PC-9 (cell line): ENCODE measurements at regions not wholly inside any gene's neighbourhood (a gene's known extent, or its start where the extent isn't known, plus 50 kb on each side); places are given as distances from the start of the nearest gene placed in this dataset.
"Not testable (repeated sequence)": the region's sequence is repeated elsewhere in the genome, so short reads cannot be mapped to it uniquely, and the experiment has no call there.

Experiments
- BruUV-seq: library from RNA; stranded (reverse); fragments of 400-500 nt; replicated peaks from 2 replicates; lab custom pipeline; 2021; lab: Mats Ljungman, UMichigan
- CTCF ChIA-PET: fragments of 300-600 bp; sonication (Branson Sonifier 250); formaldehyde crosslinking; loops from one replicate; lab custom pipeline; 2022; ENCODE audit warnings: antibody characterized with exemption; lab: Charles Lee
- POLR2A ChIA-PET: fragments of 300-600 bp; sonication (Branson Sonifier 250); formaldehyde crosslinking; loops from one replicate; lab custom pipeline; 2022; ENCODE audit warnings: antibody characterized with exemption; ENCODE audit not compliant: unreplicated experiment; lab: Charles Lee
- DNase-seq, 2 experiments: peaks; one replicate each; pipeline versions ENCODE4 v3.0.0 to v3.0.0-alpha.2; 2015 to 2022; ENCODE audit warnings: mixed read lengths in 1 of 2
- H2AFZ ChIP-seq: fragments of 200-600 bp; sonication (generic); 2 replicates; pipeline ENCODE4 v1.8.1; 2017; ENCODE audit warnings: antibody characterized with exemption
- H3F3A ChIP-seq: fragments of 200-600 bp; sonication (generic); 2 replicates; pipeline ENCODE4 v1.8.1; 2017; ENCODE audit warnings: antibody characterized with exemption, mild to moderate bottlenecking, low read depth; ENCODE audit not compliant: insufficient read depth
- H3K27ac ChIP-seq: fragments of 200-600 bp; sonication (generic); 2 replicates; pipeline ENCODE4 v1.6.1; 2016; ENCODE audit warnings: mixed run types
- H3K27me3 ChIP-seq: fragments of 200-600 bp; sonication (generic); 2 replicates; pipeline ENCODE4 v1.6.1; 2016; ENCODE audit warnings: low read depth, mixed run types; ENCODE audit not compliant: insufficient read depth
- H3K36me3 ChIP-seq: fragments of 200-600 bp; sonication (generic); 2 replicates; pipeline ENCODE4 v1.6.1; 2016; ENCODE audit warnings: low read depth, mixed run types
- H3K4me1 ChIP-seq: fragments of 200-600 bp; sonication (generic); replicated peaks from 2 replicates; pipeline ENCODE4 v1.6.1; 2016; ENCODE audit warnings: mixed run types; ENCODE audit not compliant: insufficient read depth
- H3K4me2 ChIP-seq: fragments of 200-600 bp; sonication (generic); 2 replicates; pipeline ENCODE4 v1.6.1; 2017; ENCODE audit warnings: mixed run types
- H3K4me3 ChIP-seq: fragments of 200-600 bp; sonication (generic); 2 replicates; pipeline ENCODE4 v1.6.1; 2016; ENCODE audit warnings: mixed run types
- H3K79me2 ChIP-seq: fragments of 200-600 bp; sonication (generic); 2 replicates; pipeline ENCODE4 v1.6.1; 2017; ENCODE audit warnings: low read depth, mixed run types
- H3K9me2 ChIP-seq: fragments of 200-600 bp; sonication (generic); 2 replicates; pipeline ENCODE4 v1.8.1; 2017; ENCODE audit warnings: mild to moderate bottlenecking; ENCODE audit not compliant: insufficient read depth
- H3K9me3 ChIP-seq: fragments of 200-600 bp; sonication (generic); 2 replicates; pipeline ENCODE4 v1.8.1; 2016; ENCODE audit warnings: low read depth; ENCODE audit not compliant: insufficient read depth
- H4K20me1 ChIP-seq: fragments of 200-600 bp; sonication (generic); 2 replicates; pipeline ENCODE4 v1.8.1; 2017; ENCODE audit not compliant: insufficient read depth
- EZH2 ChIP-seq: fragments of 200-600 bp; sonication (generic); IDR thresholded peaks from 2 replicates; pipeline ENCODE4 v1.8.0; 2017; ENCODE audit warnings: antibody characterized with exemption, low read depth
- intact Hi-C: fragments of 100-400 bp; cut with micrococcal nuclease; formaldehyde crosslinking; loops from one replicate; pipeline ENCODE4 v1.10.0; 2022; ENCODE audit not compliant: unreplicated experiment
- TF ChIP-seq, protein P1 (sequence below): fragments of 200-600 bp; sonication (generic); conservative IDR thresholded peaks from 2 replicates; pipeline ENCODE4 v1.6.1; 2017; ENCODE audit warnings: mixed run types, antibody characterized with exemption, mild to moderate bottlenecking, moderate library complexity

GRCh38 chr20:25898663-25899062, 202.0 kb upstream of the ZNF337 start:
- intact Hi-C loops, DNase-seq, H4K20me1 ChIP-seq, H2AFZ ChIP-seq, BruUV-seq, H3K4me3 ChIP-seq, H3K4me2 ChIP-seq, H3F3A ChIP-seq, H3K27me3 ChIP-seq, H3K27ac ChIP-seq, H3K9me2 ChIP-seq, H3K36me3 ChIP-seq, POLR2A ChIA-PET, CTCF ChIA-PET, H3K4me1 ChIP-seq, H3K79me2 ChIP-seq, H3K9me3 ChIP-seq: not testable (repeated sequence)

DNA sequence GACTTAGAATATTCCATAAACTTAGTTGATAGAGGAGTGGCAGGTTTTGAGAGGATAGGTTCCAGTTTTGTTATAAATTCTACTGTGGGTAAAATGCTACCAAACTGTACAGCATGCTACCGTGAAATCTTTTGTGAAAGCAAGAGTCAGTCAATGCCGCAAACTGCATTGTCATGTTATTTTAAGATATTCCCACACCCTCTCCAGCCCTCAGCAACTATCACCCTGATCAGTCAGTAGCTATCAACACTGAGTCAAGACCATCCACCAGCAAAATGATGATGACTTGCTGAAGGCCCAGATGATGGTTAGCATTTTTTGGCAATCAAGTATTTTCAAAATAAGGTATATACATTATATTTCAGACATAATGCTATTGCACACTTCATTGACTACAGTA, 182.4 kb upstream of the ZNF337 start:
- H3F3A ChIP-seq, H3K79me2 ChIP-seq, H3K4me2 ChIP-seq, CTCF ChIA-PET, H3K27me3 ChIP-seq, H3K4me1 ChIP-seq, POLR2A ChIA-PET, H3K36me3 ChIP-seq, intact Hi-C loops, H2AFZ ChIP-seq, H3K9me3 ChIP-seq, H4K20me1 ChIP-seq, H3K27ac ChIP-seq, H3K4me3 ChIP-seq, DNase-seq, BruUV-seq, H3K9me2 ChIP-seq: not testable (repeated sequence)

DNA sequence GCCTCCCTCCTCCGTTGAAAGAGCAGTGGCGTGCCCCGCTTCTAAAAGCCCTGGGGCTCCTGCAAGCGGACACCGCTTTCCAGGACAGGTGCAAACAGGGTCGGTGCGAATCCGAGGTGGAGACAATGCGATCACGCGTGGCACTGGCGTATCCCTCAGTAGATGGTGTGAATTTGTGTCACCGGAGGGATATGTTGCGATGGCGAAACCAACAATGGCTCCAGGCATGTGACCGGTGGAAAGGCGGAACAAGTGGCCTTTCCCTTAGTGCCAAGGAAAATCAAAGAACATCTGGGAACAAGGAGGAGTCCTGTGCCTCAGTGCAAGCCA, 172.0 kb upstream of the ZNF337 start:
- H3K4me3 ChIP-seq: peak overlapping the region; percentile 46; the same call in 1 of the 2 replicates
- POLR2A ChIA-PET, H3K27me3 ChIP-seq, BruUV-seq, CTCF ChIA-PET, DNase-seq, H3K36me3 ChIP-seq, H3F3A ChIP-seq, H2AFZ ChIP-seq, H3K4me1 ChIP-seq, H3K9me2 ChIP-seq, H4K20me1 ChIP-seq, H3K27ac ChIP-seq, H3K79me2 ChIP-seq, intact Hi-C loops, H3K9me3 ChIP-seq: not testable (repeated sequence)
- peak overlapping the region; percentile 63 for H3K4me2 ChIP-seq

- Histone ChIP-seq H3K4me3 (peak overlapping the region; percentile 46; the same call in 1 of the 2 replicates), H4K20me1 (no peaks in the 10 kb centered on the region), H3K79me2 (no peaks in the 10 kb centered on the region), H3F3A (no peaks in the 10 kb centered on the region), H3K27me3 (no peaks in the 10 kb centered on the region; the same call in 1 of the 2 replicates), H3K9me2 (no peaks in the 10 kb centered on the region), H3K4me1 (no peaks in the 10 kb centered on the region), H3K27ac (no peak overlapping the region), H2AFZ (no peak overlapping the region), H3K4me2 (peak overlapping the region; percentile 63), H3K9me3 (no peaks in the 10 kb centered on the region), H3K36me3 (no peaks in the 10 kb centered on the region)
- intact Hi-C loops: no loop called here
- BruUV-seq: no TSS peak
- no peak for TF ChIP-seq EZH2
- TF ChIP-seq, protein P1, sequence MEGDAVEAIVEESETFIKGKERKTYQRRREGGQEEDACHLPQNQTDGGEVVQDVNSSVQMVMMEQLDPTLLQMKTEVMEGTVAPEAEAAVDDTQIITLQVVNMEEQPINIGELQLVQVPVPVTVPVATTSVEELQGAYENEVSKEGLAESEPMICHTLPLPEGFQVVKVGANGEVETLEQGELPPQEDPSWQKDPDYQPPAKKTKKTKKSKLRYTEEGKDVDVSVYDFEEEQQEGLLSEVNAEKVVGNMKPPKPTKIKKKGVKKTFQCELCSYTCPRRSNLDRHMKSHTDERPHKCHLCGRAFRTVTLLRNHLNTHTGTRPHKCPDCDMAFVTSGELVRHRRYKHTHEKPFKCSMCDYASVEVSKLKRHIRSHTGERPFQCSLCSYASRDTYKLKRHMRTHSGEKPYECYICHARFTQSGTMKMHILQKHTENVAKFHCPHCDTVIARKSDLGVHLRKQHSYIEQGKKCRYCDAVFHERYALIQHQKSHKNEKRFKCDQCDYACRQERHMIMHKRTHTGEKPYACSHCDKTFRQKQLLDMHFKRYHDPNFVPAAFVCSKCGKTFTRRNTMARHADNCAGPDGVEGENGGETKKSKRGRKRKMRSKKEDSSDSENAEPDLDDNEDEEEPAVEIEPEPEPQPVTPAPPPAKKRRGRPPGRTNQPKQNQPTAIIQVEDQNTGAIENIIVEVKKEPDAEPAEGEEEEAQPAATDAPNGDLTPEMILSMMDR: no peak
- peak; percentile 37 to 68 for DNase-seq
- ChIA-PET CTCF (no interaction called here), POLR2A (no interaction called here)
Observed at GRCh38 chr20:25867776-25868649, 171.4 kb upstream of the ZNF337 start.

DNA sequence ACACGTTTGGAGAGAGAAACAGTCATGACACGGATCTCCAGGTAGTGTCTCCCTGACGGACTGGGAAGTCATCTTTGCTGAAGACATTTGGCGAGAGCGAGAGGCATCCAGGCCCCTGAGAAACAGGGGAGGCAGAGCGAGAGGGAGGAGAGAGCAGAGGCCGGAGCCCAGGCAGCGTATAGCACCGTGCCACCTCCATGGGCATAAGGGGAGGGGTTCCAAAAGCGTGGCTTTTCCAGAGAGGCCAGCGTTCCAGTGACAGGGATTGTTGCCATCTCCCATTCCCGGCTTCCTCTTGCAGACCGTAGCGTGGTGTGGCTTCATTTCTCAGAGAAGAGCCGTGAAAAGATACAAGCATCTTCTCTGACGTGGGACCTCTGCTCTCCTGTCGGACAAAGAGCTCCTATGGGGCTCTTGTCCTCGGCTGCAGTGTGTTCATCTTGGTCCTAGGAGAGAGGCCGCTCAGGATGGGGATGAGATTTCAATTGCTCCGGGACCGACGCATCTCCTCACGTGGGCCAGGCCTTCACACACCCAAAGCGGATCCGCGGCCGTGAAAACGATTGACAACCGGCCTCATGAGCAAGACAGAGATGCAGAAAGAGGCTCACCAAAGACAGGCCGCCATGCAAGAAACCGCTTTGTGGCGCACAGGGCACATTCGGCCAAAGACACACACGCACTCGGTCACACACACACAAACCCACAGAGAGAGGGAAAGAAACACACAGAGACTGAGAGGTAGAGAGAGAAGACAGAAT, 170.5 kb upstream of the ZNF337 start:
- H3K36me3 ChIP-seq, H2AFZ ChIP-seq, intact Hi-C loops, DNase-seq, H3K9me3 ChIP-seq, POLR2A ChIA-PET, BruUV-seq, H3K4me2 ChIP-seq, H4K20me1 ChIP-seq, H3K4me3 ChIP-seq, H3K79me2 ChIP-seq, CTCF ChIA-PET, H3K27me3 ChIP-seq, H3K9me2 ChIP-seq, H3F3A ChIP-seq, H3K4me1 ChIP-seq, H3K27ac ChIP-seq: not testable (repeated sequence)
